Epithelial cell of prostate (primary cell): ENCODE measurements at regions not wholly inside any gene's neighbourhood (a gene's known extent, or its start where the extent isn't known, plus 50 kb on each side); places are given as distances from the start of the nearest gene placed in this dataset.

Experiments used
- DNase-seq: peaks from one replicate; pipeline ENCODE4 v3.0.0-alpha.2; 2011; ENCODE audit warnings: low read depth, low spot score
- H3K27ac ChIP-seq: fragments of 450-650 bp; 2 replicates; pipeline ENCODE4 v1.5.1; 2017; ENCODE audit warnings: mild to moderate bottlenecking

DNA sequence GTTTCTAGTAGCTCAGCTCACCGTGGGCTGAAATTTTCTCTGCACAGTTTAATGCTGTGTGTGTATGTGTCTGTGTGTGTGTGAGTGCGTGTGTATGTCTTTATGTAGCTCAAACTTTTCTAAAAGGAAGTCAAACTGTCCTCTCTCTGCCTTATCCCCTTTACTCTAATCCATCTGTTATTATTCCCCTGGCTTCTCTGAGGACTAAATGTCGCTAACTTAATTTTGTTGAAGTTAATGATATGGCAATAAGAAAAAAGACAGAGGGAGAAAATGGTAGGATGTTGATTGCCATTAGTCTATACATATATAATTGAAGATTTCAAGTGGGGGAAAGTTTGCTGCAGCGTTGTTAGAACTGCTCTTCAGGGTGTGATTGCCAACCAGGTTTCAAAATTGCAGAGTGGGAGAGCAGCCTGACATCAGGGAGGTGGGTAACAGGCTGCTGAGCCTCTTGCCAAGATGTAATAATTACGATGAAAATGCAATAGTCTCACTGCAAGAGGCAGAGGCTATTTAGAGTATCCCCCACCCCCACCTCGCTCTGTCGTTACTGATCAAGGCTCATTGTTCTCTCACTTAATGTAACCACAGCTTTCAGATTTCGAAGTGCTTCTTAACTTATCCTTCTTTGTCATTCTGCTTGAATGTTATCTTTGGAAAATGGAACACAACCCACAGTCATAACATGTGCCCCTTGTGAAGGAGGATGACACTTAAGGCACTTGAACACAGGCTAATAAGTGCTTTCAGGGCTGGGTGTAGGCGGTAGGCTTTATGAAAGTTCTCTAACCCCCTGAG is 559.0 kb upstream of the PLXNA2 start:
- no peak overlapping the region for H3K27ac ChIP-seq
- DNase-seq: no peak

DNA sequence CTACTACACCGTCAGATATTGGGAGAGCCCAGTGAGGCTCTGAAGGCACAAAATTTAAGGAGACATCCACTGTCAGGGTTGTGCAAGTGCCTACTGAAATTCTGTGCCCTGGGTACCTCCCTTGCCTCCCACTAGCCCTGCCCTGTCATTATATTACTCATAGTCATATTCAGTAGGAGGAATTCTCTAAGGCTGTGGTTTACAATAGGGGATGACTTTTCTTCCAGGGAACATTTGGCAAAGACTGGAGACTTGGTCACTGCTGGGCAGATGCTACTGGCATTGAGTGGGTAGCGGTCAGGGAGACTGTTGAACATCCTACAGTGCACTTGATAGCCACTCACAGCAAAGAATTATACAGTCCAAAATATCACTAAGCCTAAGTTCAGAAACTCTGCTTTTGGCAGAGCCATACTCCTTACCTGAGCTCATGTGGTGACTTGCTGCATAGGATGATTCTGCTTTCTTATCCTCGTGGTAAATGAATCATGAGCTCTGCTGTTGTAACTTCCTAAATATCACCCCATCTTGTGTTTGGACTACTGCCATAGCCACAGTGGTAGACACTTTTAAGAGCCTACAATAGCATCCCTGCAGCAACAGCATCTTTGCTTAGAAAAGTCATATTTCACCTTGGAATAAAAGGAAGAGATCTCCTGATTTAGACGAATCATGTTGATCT is 563.4 kb upstream of the PLXNA2 start:
- DNase-seq: peak; percentile 92
- H3K27ac ChIP-seq: peak overlapping the region; percentile 93

DNA sequence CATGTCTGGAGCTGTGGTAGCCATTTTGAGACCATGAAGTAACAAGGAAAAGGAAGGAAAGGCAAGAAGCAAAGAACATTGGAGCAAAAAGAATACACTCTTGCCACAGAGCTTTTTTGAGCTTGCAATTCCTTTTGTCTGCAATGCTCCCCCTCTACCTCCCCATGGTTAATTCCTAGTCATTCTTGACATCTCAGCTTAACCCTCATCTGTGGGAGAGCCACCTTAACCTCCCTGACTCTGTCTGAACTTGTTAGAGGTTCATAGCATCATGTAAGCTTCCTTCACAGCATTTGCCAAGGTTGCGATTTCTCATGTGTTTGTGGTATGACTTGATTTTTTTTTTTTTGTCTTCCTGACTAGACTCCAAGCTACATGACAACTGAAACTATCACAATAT is 564.1 kb upstream of the PLXNA2 start:
- H3K27ac ChIP-seq: peak overlapping the region; percentile 93
- peak; percentile 87 for DNase-seq

DNA sequence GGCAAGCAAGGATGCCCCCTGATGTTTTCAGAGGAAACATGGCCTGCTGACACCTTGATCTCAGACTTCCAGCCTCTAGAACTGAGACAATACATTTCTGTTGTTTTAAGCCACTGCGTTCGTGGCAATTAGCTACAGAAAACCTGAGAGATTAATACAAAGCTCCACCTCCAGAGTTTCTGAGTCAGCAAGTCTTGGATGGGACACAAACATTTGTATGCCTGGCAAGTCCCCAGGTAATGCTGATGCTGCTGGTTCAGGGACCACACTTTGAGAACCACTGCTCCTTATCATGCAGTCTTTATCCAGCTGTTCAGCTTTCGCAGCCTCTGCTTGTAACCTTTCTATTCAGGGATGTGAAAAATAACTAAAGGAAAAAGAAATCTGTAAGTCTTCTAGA is 565.7 kb upstream of the PLXNA2 start:
- DNase-seq: no peak
- H3K27ac ChIP-seq: no peak overlapping the region

DNA sequence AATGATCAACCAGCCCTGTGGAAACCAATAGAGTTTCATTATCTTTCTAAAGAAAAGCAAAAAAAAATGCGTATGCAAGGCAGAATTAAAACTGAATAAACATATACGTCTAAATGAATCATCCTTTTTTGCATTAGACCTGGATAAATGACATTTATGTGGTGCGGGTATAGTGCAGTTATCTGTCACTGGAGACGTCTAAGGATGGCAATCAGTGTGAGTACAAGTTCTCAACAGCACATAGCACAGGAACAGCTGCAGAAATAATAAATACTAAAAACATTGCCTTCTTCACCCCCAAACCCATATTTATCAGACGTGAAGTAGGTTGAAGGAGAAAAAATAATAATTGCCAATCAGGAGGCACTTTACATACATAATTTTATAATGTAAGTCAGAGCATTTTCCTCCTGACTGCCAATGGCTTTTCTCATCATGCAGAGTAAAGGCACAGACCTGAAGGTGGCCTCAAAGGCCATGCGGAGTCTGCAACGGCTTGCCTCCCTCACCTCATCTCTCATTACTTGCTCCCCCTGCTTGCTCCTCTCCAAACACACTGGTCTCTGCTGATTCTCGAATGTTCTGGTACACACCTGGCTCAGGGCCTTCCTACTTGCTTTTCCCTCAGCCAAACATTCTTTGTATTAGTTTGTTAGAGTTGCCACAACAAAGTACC is 574.7 kb upstream of the PLXNA2 start:
- no peak for DNase-seq
- H3K27ac ChIP-seq: no peak overlapping the region

DNA sequence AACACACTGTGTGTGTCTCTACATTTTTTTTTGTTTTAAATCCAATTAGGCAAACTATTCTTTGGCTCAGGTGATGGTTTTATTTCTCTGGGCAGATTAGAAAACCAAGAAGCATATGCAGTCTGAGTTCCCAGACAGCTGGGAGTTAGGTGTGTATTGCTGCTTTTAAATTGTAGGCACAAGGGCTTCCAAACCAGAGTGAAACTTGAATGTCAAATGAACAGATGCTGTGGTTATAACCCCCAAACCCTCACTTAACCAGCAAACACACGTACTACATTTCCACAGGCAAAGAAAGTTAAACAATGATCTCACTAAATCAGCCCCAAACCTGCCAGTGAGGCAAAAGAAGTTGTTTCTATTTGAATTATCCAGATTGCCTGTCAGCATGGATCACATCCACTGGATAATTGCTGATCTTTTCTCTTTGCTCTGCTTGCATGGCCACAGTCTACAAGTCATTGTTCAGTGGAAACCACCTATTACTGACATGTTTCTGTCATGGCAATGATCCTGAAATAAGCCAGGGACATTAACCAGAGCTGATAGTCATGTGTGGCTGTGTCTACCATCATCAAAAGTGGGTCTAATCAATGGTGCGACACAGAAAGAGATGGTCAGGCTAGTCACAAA is 576.5 kb upstream of the PLXNA2 start:
- DNase-seq: no peak
- H3K27ac ChIP-seq: no peak overlapping the region

DNA sequence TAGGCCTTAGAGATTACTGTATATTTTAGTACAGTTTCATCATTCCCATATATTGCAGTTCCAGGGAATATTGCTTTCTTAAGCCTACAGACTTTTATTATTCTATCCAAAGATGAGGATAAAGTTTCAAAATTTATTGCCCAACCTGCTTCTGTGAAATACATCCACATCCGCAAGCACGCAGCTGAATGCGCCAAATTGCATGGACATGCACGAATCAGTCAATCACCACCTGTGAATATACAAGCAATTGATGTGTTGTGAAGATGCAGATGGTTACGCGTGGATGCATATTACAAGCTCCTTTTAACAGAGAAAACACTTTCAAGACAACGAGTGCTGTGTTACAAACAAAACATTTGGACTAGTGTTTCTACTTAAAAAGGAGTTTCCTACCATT is 577.8 kb upstream of the PLXNA2 start:
- no peak overlapping the region for H3K27ac ChIP-seq
- DNase-seq: no peak

DNA sequence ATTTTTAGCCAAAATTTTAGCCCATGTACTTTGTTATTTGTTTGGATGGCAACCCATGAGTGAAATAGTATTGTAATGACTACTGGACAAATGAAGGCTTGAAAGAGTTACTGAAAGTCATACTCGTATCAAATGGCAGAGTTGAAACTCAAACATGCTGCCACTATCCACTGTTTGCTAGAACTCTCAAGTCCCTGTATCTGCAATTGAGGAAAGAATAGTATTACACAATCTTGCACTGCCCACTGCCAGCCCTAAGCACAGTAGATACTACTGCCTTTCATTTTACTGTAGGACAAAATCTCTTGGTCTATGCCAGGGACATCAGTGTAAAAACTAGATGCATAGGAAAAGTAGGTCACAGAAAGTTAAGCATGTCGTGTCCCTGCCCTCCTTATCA is 581.1 kb upstream of the PLXNA2 start:
- no peak overlapping the region for H3K27ac ChIP-seq
- DNase-seq: no peak

DNA sequence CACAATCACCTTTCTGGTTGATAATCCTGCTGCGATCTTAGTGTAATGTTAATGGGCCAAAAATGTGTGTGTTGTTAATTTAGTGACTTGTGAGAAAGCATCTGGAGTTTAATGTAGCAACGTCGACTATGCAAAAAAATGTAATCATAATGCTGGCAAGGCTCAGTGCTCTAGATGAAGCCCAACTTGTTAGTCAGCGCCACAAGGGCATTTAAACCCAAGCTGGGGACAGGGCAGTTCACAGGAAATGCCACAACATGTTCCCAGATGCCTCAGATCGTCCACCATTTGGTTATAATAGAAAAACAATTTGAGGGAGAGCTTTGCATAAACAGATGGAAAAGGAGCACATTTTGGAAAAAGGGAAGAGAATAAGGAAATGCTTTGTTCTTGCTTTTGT is 585.4 kb upstream of the PLXNA2 start:
- H3K27ac ChIP-seq: no peak overlapping the region
- DNase-seq: no peak

DNA sequence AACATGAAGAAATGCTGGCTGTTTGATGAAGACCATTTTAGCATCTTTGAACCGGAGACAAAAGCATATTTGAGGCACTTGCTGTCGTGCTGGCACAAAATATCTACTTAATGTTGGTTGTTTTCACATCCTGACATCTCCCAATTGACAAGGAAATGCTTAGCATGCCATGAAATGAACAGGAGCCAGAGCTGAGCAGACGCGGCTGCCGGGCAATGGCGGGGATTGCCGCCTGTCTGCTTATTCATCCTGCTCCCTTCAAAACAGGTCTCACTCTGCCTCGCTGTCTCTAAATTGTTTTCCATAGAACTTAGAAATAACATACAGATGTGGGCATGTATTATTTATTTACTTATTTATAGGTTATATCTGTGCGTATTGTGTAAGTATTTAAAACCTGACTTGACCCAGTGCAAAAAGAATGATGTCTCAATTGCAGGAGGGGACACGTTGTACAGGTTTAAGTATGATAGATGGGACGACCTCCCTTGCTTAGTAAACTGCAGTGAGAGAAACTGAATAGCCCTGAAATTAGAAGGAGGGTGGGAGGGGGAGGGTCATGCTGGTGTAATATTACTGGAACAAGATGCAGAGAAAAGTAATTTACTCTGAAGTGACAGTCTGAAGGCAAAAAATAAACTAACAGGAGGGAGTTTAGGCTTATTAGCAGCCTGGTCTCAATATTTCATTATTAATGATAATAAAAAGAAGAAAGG is 590.4 kb upstream of the PLXNA2 start:
- no peak overlapping the region for H3K27ac ChIP-seq
- no peak for DNase-seq

DNA sequence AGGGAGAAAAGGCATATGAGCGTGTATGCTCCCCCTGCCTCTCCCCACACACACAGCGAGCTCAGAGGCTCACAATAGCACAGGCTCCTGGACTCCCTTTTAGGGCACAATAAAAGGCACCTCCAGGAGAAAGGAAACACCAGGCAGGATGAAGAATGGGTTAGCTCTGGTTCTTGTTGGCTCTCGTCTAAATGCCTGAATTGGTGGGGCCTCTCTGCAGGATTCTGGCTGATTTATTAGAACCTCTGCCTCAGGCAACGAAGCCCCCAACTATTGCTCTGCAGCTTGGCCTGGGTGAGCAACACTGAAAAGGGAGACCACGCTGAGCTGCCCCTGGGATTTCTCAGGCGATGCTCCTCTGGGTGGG is 590.9 kb upstream of the PLXNA2 start:
- DNase-seq: no peak
- H3K27ac ChIP-seq: no peak overlapping the region

DNA sequence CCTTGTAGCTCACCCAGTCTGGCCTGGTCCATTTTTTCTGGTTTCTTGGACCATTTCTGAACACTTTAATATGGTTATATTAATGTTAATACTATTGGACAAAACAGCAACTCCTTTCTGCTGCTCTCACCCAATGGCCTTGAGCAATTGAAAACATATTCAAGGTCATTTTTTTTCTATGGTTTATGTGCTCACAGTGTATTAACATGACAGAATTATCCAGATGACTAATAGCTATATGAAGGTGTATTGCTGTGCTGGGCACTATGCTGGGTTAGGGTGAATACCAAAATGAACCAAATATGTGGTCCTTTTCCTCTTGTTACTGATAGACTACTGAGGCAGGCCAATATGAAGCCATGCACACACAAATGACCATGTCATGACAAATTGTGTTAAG is 591.6 kb upstream of the PLXNA2 start:
- H3K27ac ChIP-seq: no peak overlapping the region
- no peak for DNase-seq

DNA sequence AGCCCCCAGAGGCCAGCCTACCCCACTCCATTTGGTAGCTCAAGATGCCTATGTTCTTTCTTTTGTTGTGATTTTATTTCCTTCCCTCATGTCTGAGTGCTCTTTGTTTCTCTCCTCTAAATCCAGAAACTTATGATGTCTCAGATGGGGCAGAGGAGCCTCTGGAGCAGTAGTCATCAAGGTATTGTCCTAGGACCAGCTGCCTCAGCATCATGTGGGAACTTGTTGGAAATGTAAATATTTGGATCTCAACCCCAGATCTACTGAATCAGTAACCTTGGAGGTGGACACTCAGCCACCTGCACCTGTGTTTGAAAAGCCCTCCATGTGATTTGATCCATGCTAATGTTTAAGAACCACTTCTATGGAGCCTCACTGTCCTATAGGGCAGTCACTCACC is 593.1 kb upstream of the PLXNA2 start:
- peak; percentile 36 for DNase-seq
- no peak overlapping the region for H3K27ac ChIP-seq

DNA sequence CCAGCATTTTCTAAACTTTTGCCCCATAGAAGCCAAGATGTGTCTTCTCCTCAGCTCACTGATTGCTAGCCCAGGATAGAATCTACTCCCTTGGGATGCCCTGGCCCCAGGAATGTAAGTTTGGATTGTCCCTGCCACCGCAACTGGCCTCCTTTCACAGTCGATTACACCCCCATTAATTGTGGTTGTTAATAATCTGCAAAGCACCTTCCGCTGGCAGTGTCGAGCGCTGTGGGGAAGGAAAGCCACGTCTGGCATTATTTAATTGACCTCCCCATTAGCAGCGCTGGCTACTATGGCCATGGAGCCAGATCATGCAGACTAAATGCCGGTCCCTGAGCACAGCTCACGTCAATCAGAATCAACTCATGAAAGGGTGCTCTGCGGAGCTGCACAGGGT is 597.3 kb upstream of the PLXNA2 start:
- no peak for DNase-seq
- H3K27ac ChIP-seq: no peak overlapping the region

DNA sequence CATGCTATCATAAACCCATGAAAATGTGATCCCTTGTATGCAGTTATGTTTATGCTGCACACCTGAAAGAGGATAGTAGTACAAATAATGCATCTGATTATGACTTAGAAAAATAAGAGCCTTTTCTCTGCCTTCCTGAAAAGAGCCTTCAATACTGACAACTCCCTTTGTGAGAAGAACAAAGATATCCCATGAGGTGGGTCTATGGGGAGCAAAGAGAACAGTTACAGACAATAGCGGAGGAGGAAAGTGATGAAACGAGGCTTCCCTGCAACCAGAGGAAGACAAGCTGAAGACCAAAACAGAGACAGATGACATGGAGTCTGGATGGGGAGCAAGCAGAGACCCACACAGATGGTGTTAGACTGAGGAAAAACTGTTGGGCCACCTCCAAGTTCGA is 598.3 kb upstream of the PLXNA2 start:
- DNase-seq: no peak
- H3K27ac ChIP-seq: no peak overlapping the region

DNA sequence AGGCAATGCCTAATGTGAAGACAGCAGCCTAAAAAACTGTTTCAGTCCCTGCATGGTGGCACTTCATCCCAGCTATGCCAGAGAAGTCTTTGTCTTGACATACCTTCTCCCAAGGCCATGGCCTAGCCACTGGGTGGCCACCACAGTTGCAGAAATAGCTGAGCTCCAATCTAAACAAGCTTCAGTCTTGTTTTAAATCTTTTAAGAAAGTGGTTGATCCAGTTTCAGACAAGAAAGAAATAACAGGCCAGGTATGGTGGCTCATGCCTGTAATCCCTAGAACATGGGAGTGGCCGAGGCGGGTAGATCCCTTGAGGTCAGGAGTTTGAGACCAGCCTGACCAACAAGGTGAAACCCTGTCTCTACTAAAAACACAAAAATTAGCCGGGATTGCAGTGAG is 600.0 kb upstream of the PLXNA2 start:
- H3K27ac ChIP-seq: no peak overlapping the region
- no peak for DNase-seq

DNA sequence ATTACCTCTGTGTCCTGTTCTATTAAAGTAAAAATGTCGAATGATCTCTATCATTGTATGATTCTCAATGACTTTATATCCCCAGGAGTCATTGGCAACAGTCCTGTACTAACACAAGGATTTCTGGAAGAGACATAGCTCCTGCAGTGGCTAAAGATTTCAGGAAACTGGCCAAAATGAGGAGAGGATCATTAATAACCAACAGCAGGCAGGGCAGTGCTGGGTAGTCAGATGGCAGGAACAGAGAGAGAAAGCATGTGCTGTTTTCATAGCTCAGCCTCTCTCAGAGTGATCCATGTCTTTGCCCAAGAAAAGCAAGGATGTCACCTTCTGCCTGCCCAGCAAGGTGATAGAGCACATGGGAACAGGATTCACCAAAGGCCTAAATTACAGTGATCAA is 604.7 kb upstream of the PLXNA2 start:
- no peak overlapping the region for H3K27ac ChIP-seq

DNA sequence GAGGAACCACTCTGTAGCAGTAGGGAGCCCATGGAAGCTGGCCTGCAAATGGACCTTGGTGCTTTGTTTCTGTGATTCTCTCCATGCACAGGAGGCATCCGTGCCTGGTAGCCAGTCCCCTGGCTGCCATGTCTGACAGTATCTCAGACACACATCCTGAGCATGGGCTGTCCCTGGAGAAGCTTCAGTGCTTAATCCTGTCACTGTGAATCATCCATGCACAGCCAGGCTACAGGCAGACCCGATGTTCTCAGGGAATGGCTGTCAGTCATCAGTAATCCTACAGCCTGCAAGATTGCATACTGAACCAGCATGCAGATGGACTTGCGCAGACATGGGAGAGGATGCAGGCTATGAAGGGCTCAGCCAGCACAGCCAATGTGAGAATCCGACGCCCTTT is 606.3 kb upstream of the PLXNA2 start:
- no peak for DNase-seq
- no peak overlapping the region for H3K27ac ChIP-seq

More for the DNA sequence above, 604.7 kb upstream of the PLXNA2 start:
- DNase-seq: no peak

DNA sequence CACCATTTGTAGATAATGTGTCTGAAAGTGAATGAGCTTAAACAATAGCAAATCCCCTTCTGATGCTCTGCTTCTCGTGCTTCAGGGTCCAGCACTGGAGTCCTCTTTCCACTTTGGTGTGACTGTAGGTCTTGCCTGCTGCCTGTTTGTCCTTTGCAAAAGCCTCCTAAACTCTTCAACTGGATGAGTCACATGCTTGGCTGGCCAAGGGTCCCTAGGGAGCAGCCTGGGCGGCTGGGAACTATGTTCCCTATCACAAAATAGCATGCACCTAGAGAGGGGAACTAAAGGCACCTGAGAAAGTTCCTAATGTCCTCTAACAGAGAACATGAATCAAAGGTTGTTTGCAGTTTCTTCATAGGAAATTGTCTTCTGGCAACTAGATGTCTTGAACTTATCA is 607.2 kb upstream of the PLXNA2 start:
- no peak for DNase-seq
- H3K27ac ChIP-seq: no peak overlapping the region

DNA sequence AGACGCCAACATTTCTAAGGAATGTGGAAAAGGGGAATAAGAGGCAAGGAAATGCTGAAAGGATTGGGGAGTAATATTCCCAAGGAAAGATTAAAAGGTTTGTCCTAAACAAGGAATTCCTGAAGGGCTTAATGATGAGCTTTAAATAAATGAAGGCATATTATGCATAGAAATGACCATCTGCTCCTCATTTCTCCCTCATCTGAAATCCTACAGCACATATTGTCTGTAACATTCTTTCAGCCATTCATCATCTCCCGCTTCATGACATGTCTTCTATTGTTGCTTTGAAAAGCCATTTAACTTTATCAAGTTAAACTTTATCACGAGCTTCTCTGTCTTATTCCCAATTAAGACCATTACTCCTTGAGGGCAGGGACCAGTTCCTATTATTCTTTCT is 608.7 kb upstream of the PLXNA2 start:
- no peak overlapping the region for H3K27ac ChIP-seq
- DNase-seq: no peak
